Trophoblast cell (in vitro differentiated cells and primary cell): ENCODE measurements at regions not wholly inside any gene's neighbourhood (a gene's known extent, or its start where the extent isn't known, plus 50 kb on each side); places are given as distances from the start of the nearest gene placed in this dataset.

Source experiments
- DNase-seq, 2 donors: peaks; one replicate each; pipeline ENCODE4 v3.0.0-alpha.2; 2016
- H2AFZ ChIP-seq: 2 replicates; pipeline ENCODE4 v1.6.1; 2013; ENCODE audit warnings: low read length, moderate library complexity, mild to moderate bottlenecking; ENCODE audit not compliant: insufficient read depth, poor library complexity
- H2AK5ac ChIP-seq: 2 replicates; pipeline ENCODE4 v1.6.1; 2013; ENCODE audit warnings: mild to moderate bottlenecking, low read length
- H2BK120ac ChIP-seq: 2 replicates; pipeline ENCODE4 v1.6.1; 2013; ENCODE audit warnings: low read length, mild to moderate bottlenecking, moderate library complexity; ENCODE audit not compliant: insufficient read depth, poor library complexity
- H2BK12ac ChIP-seq: 2 replicates; pipeline ENCODE4 v1.6.1; 2013; ENCODE audit warnings: mild to moderate bottlenecking, low read length, moderate library complexity
- H2BK5ac ChIP-seq: 2 replicates; pipeline ENCODE4 v1.6.1; 2013; ENCODE audit warnings: low read length, low read depth, moderate library complexity, mild to moderate bottlenecking; ENCODE audit not compliant: poor library complexity
- H3K14ac ChIP-seq: 2 replicates; pipeline ENCODE4 v1.6.1; 2013; ENCODE audit warnings: mild to moderate bottlenecking, low read length
- H3K18ac ChIP-seq: 2 replicates; pipeline ENCODE4 v1.6.1; 2013; ENCODE audit warnings: mild to moderate bottlenecking, low read length
- H3K23ac ChIP-seq: 2 replicates; pipeline ENCODE4 v1.6.1; 2013; ENCODE audit warnings: low read length
- H3K27ac ChIP-seq: 2 replicates; pipeline ENCODE4 v1.5.1; 2013; ENCODE audit warnings: low read depth, mild to moderate bottlenecking, inconsistent platforms, low read length, moderate library complexity
- H3K27me3 ChIP-seq: 2 replicates; pipeline ENCODE4 v1.6.1; 2013; ENCODE audit warnings: inconsistent platforms, mild to moderate bottlenecking, low read length, moderate library complexity; ENCODE audit not compliant: insufficient read depth
- H3K36me3 ChIP-seq, 2 experiments: 1 replicate in 1 of 2; 2 replicates in 1 of 2; pipeline ENCODE4 v1.6.1; 2013; ENCODE audit warnings: low read length in 2 of 2, mild to moderate bottlenecking in 2 of 2, moderate library complexity in 1 of 2; ENCODE audit not compliant: insufficient read depth in 2 of 2, control insufficient read depth in 1 of 2
- H3K4ac ChIP-seq: 2 replicates; pipeline ENCODE4 v1.6.1; 2013; ENCODE audit warnings: low read depth, mild to moderate bottlenecking, low read length, moderate library complexity
- H3K4me1 ChIP-seq, 2 experiments: 1 replicate in 1 of 2; 2 replicates in 1 of 2; pipeline ENCODE4 v1.6.1; 2013; ENCODE audit warnings: low read length in 2 of 2, mild to moderate bottlenecking in 2 of 2, moderate library complexity in 1 of 2; ENCODE audit not compliant: insufficient read depth in 2 of 2, control insufficient read depth in 1 of 2
- H3K4me2 ChIP-seq: 2 replicates; pipeline ENCODE4 v1.6.1; 2013; ENCODE audit warnings: inconsistent platforms, mild to moderate bottlenecking, low read length, moderate library complexity
- H3K4me3 ChIP-seq: 2 replicates; pipeline ENCODE4 v1.5.1; 2013; ENCODE audit warnings: mild to moderate bottlenecking, low read depth, low read length, inconsistent platforms
- H3K79me1 ChIP-seq: one replicate; pipeline ENCODE4 v1.6.1; 2013; ENCODE audit warnings: low read length
- H3K79me2 ChIP-seq: 2 replicates; pipeline ENCODE4 v1.6.1; 2013; ENCODE audit warnings: low read length, mild to moderate bottlenecking; ENCODE audit not compliant: control insufficient read depth, insufficient read depth, poor library complexity
- H3K9ac ChIP-seq: 2 replicates; pipeline ENCODE4 v1.6.1; 2013; ENCODE audit warnings: mild to moderate bottlenecking, low read length
- H3K9me3 ChIP-seq: 2 replicates; pipeline ENCODE4 v1.6.1; 2013; ENCODE audit warnings: low read depth, mild to moderate bottlenecking, control low read depth, inconsistent platforms, low read length; ENCODE audit not compliant: insufficient read depth
- H4K12ac ChIP-seq: 2 replicates; pipeline ENCODE4 v1.6.1; 2013; ENCODE audit warnings: low read depth, mild to moderate bottlenecking, low read length, moderate library complexity
- H4K8ac ChIP-seq: 2 replicates; pipeline ENCODE4 v1.6.1; 2013; ENCODE audit warnings: low read depth, mild to moderate bottlenecking, low read length, moderate library complexity
- H4K91ac ChIP-seq: one replicate; pipeline ENCODE4 v1.6.1; 2013; ENCODE audit warnings: low read depth, mild to moderate bottlenecking, low read length, moderate library complexity
- WGBS: extraction: QIAGEN DNeasy Blood & Tissue Kit; methylation state at CpG from one replicate; pipeline ENCODE4 v1.1.7; 2013; ENCODE audit warnings: missing lambda C conversion rate; ENCODE audit not compliant: insufficient read length, insufficient coverage; ENCODE audit errors: extremely low coverage; 5-methylcytosine and 5-hydroxymethylcytosine counted together

- Histone ChIP-seq H4K8ac (no peak overlapping the region), H3K4me3 (no peak overlapping the region), H3K9me3 (no peaks in the 10 kb centered on the region), H2BK5ac (no peak overlapping the region), H2BK120ac (no peak overlapping the region), H3K79me2 (no peaks in the 10 kb centered on the region), H2AFZ (no peak overlapping the region), H3K4me2 (no peak overlapping the region), H4K91ac (no peak overlapping the region), H3K36me3 (no peaks in the 10 kb centered on the region), H4K12ac (no peak overlapping the region), H3K4me1 (no peaks in the 10 kb centered on the region), H2BK12ac (no peak overlapping the region), H3K4ac (no peak overlapping the region), H3K9ac (no peak overlapping the region), H2AK5ac (no peak overlapping the region), H3K27ac (no peak overlapping the region), H3K18ac (no peak overlapping the region), H3K79me1 (no peaks in the 10 kb centered on the region), H3K14ac (no peak overlapping the region), H3K23ac (no peak overlapping the region), H3K27me3 (no peaks in the 10 kb centered on the region)
- WGBS = no CpG with 5 or more reads among the region's 4 CpGs
- DNase-seq = no peak
Observed at GRCh38 chr2:126748188-126748760, 92.3 kb downstream of the GYPC start.

- H3K4ac ChIP-seq = no peak overlapping the region
- H3K79me2 ChIP-seq = no peaks in the 10 kb centered on the region
- H3K27me3 ChIP-seq = no peaks in the 10 kb centered on the region
- no peak overlapping the region for H3K4me3 ChIP-seq
- H2AK5ac ChIP-seq = no peak overlapping the region
- no peak overlapping the region for H3K4me2 ChIP-seq
- no peak overlapping the region for H4K91ac ChIP-seq
- H3K9me3 ChIP-seq = no peaks in the 10 kb centered on the region
- no peak overlapping the region for H2BK5ac ChIP-seq
- no peak overlapping the region for H3K27ac ChIP-seq
- H4K8ac ChIP-seq = no peak overlapping the region
- no peak overlapping the region for H3K9ac ChIP-seq
- no peaks in the 10 kb centered on the region for H3K79me1 ChIP-seq
- H3K14ac ChIP-seq = no peak overlapping the region
- no peak overlapping the region for H2BK12ac ChIP-seq
- H3K4me1 ChIP-seq = no peaks in the 10 kb centered on the region
- no peaks in the 10 kb centered on the region for H3K36me3 ChIP-seq
- no peak overlapping the region for H2AFZ ChIP-seq
- H3K23ac ChIP-seq = no peak overlapping the region
- no peak for DNase-seq
- WGBS = no CpG with 5 or more reads among the region's 9 CpGs
- H2BK120ac ChIP-seq = no peak overlapping the region
- no peak overlapping the region for H4K12ac ChIP-seq
- H3K18ac ChIP-seq = no peak overlapping the region
Observed at GRCh38 chr2:126748929-126749518, 93.1 kb downstream of the GYPC start.

DNA sequence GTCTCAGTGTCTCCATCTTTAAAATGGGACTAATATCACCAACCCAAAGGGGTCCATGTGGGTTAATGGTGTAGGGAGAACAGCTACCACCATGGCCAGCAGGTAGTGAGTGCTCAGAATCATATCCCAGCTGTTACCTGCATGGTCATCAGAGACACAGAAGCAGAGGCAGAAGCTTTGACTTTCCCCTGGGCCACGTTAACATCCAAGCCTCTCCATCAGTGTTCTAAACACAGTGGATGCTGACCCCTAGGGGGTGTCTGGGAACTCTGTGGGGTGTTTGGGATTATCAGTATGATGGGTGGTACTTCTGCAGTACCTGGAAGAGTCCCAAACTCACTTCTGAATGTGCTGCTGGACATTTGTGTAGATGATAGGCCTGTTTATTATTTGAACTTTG, 93.6 kb downstream of the GYPC start:
- Histone ChIP-seq H4K12ac (no peak overlapping the region), H3K4me1 (no peaks in the 10 kb centered on the region), H2AFZ (no peak overlapping the region), H3K27ac (no peak overlapping the region), H3K27me3 (no peaks in the 10 kb centered on the region), H3K23ac (no peak overlapping the region), H3K36me3 (no peaks in the 10 kb centered on the region), H3K4me3 (no peak overlapping the region), H4K8ac (no peak overlapping the region), H3K4ac (no peak overlapping the region), H4K91ac (no peak overlapping the region), H3K9me3 (no peaks in the 10 kb centered on the region), H3K4me2 (no peak overlapping the region), H3K9ac (no peak overlapping the region), H2BK5ac (no peak overlapping the region), H3K14ac (no peak overlapping the region), H3K79me2 (no peaks in the 10 kb centered on the region), H2AK5ac (no peak overlapping the region), H3K79me1 (no peaks in the 10 kb centered on the region), H2BK12ac (no peak overlapping the region), H2BK120ac (no peak overlapping the region), H3K18ac (no peak overlapping the region)
- WGBS = no CpG with 5 or more reads among the region's 1 CpG
- no peak for DNase-seq

DNA sequence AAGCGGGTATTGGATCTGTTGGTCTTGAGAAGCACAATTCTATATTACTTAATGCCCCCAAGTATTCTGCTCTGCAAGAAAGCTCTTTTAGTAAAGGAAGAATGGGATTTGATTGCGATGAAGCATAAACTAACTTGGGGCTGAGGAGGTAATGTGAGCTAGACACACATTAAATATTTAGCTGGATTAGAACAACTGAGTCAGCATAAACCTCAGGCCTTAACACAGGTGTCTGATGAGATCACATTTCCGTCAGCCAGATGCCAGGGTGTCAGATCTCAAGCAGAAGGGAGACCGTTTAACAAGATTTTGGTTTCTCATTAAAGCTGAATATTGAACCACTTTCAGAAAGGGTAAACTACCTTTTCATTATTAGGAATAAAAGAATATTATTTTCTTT, 94.5 kb downstream of the GYPC start:
- Histone ChIP-seq H3K4me1 (no peaks in the 10 kb centered on the region), H3K4ac (no peak overlapping the region), H4K12ac (no peak overlapping the region), H3K79me2 (no peaks in the 10 kb centered on the region), H3K9ac (no peak overlapping the region), H3K4me2 (no peak overlapping the region), H3K4me3 (no peak overlapping the region), H2BK5ac (no peak overlapping the region), H2BK120ac (no peak overlapping the region), H3K79me1 (no peaks in the 10 kb centered on the region), H3K14ac (no peak overlapping the region), H3K27me3 (no peaks in the 10 kb centered on the region), H4K91ac (no peak overlapping the region), H3K9me3 (no peaks in the 10 kb centered on the region), H3K27ac (no peak overlapping the region), H2BK12ac (no peak overlapping the region), H4K8ac (no peak overlapping the region), H3K18ac (no peak overlapping the region), H3K23ac (no peak overlapping the region), H2AFZ (no peak overlapping the region), H2AK5ac (no peak overlapping the region), H3K36me3 (no peaks in the 10 kb centered on the region)
- WGBS = no CpG with 5 or more reads among the region's 4 CpGs
- no peak for DNase-seq
